WERI-Rb-1 (cell line): ENCODE measurements at regions not wholly inside any gene's neighbourhood (a gene's known extent, or its start where the extent isn't known, plus 50 kb on each side); places are given as distances from the start of the nearest gene placed in this dataset.

Experiments
- DNase-seq: peaks from one replicate; pipeline ENCODE4 v3.0.0-alpha.2; 2020
- H3K27ac ChIP-seq: fragments of 250-450 bp; sonication (Bioruptor Pico); 2 replicates; pipeline ENCODE4 v1.5.1; 2020; ENCODE audit warnings: mild to moderate bottlenecking, moderate library complexity
- H3K27me3 ChIP-seq: fragments of 250-450 bp; sonication (Bioruptor Pico); 2 replicates; pipeline ENCODE4 v1.5.1; 2021; ENCODE audit warnings: mild to moderate bottlenecking, low read depth, moderate library complexity; ENCODE audit not compliant: insufficient read depth, severe bottlenecking
- H3K36me3 ChIP-seq: fragments of 250-450 bp; sonication (Bioruptor Pico); 2 replicates; pipeline ENCODE4 v1.5.1; 2020; ENCODE audit warnings: mild to moderate bottlenecking, moderate library complexity
- H3K4me3 ChIP-seq: 2 replicates; pipeline ENCODE4 v1.5.1; 2011; ENCODE audit warnings: low read depth, mild to moderate bottlenecking, control low read depth, low read length
- H3K9me3 ChIP-seq: fragments of 250-450 bp; sonication (Bioruptor Pico); 2 replicates; pipeline ENCODE4 v1.5.1; 2021; ENCODE audit warnings: mild to moderate bottlenecking, moderate library complexity; ENCODE audit not compliant: severe bottlenecking
- CTCF ChIP-seq: IDR thresholded peaks from 2 replicates; pipeline ENCODE4 v1.5.1; 2011; ENCODE audit warnings: low read depth, mild to moderate bottlenecking, control low read depth, inconsistent platforms, low read length

GRCh38 chr5:135702191-135702590, 123.4 kb upstream of the CXCL14 start:
- no peaks in the 10 kb centered on the region for H3K9me3 ChIP-seq
- no peak for TF ChIP-seq CTCF

GRCh38 chr5:135700731-135701130, 121.9 kb upstream of the CXCL14 start:
- H3K4me3 ChIP-seq, result no peak overlapping the region
- DNase-seq, result no peak
- TF ChIP-seq CTCF, result no peak

More at GRCh38 chr5:135702191-135702590, 123.4 kb upstream of the CXCL14 start:
- Histone ChIP-seq H3K4me3 (no peak overlapping the region), H3K36me3 (no peaks in the 10 kb centered on the region), H3K27ac (no peak overlapping the region), H3K27me3 (peaks cover 33% of the 10 kb centered on the region)
- DNase-seq, result no peak

GRCh38 chr5:135697959-135698345, 119.2 kb upstream of the CXCL14 start:
- Histone ChIP-seq H3K4me3 (no peak overlapping the region), H3K27me3 (peaks cover 10% of the 10 kb centered on the region), H3K9me3 (no peaks in the 10 kb centered on the region), H3K27ac (no peak overlapping the region), H3K36me3 (no peaks in the 10 kb centered on the region)
- DNase-seq, result no peak
- no peak for TF ChIP-seq CTCF

More at GRCh38 chr5:135700731-135701130, 121.9 kb upstream of the CXCL14 start:
- H3K9me3 ChIP-seq, result no peaks in the 10 kb centered on the region
- H3K27ac ChIP-seq, result no peak overlapping the region
- H3K27me3 ChIP-seq, result peaks cover 20% of the 10 kb centered on the region
- no peaks in the 10 kb centered on the region for H3K36me3 ChIP-seq

- Histone ChIP-seq H3K36me3 (no peaks in the 10 kb centered on the region), H3K27me3 (peaks cover 10% of the 10 kb centered on the region), H3K9me3 (no peaks in the 10 kb centered on the region), H3K4me3 (no peak overlapping the region), H3K27ac (no peak overlapping the region)
- TF ChIP-seq CTCF, result no peak
- no peak for DNase-seq
These were observed 118.6 kb upstream of the CXCL14 start for GRCh38 chr5:135697251-135697958.

- H3K9me3 ChIP-seq, result no peaks in the 10 kb centered on the region
- no peak for DNase-seq
- H3K36me3 ChIP-seq, result no peaks in the 10 kb centered on the region
- H3K27me3 ChIP-seq, result peaks cover 8% of the 10 kb centered on the region
- H3K27ac ChIP-seq, result no peak overlapping the region
- no peak overlapping the region for H3K4me3 ChIP-seq
- TF ChIP-seq CTCF, result no peak
These were observed 117.5 kb upstream of the CXCL14 start for GRCh38 chr5:135696317-135696716.

GRCh38 chr5:135695656-135696313, 117.0 kb upstream of the CXCL14 start:
- Histone ChIP-seq H3K4me3 (no peak overlapping the region), H3K9me3 (no peaks in the 10 kb centered on the region), H3K27me3 (peaks cover 9% of the 10 kb centered on the region), H3K36me3 (no peaks in the 10 kb centered on the region), H3K27ac (no peak overlapping the region)
- DNase-seq, result no peak
- no peak for TF ChIP-seq CTCF
